ENCODE measurements at regions not wholly inside any gene's neighbourhood (a gene's known extent, or its start where the extent isn't known, plus 50 kb on each side); places are given as distances from the start of the nearest gene placed in this dataset.
A peak's percentile ranks its signal among the peaks of the same experiment; 100 is the strongest.

DNA sequence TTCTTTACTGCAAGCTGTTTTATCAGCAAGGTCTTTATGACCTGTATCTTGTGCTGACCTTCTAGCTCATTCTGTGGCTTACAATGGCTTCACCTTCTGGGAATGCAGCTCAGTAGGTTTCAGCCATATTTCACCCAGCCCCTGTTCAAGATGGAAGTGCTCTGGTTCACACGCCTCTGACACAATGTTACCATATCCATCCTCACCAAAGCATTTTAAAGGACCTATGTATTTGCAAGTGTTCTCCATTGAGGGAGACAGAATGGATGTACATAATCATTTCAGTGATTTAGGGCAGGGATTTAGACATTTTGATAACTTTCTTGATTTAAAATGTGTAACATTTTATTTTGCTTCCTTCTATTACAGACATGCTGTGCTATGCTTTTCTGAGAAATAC is 182.3 kb upstream of the FN1 start (continued):
- peak; percentile 90 for TF ChIP-seq DMBX1 (CRISPR knock-in tag; IDR thresholded peaks at IDR 0.05; ENCODE audit: borderline replicate concordance)
- peak; percentile 51; the same call in 1 of the 2 replicates for TF ChIP-seq ZNF644 (tag; IDR thresholded peaks at IDR 0.05; ENCODE audit: low read depth)
- no peak for TF ChIP-seq ZFP30 (CRISPR knock-in tag; IDR thresholded peaks at IDR 0.05; ENCODE audit: borderline replicate concordance)
- TF ChIP-seq, protein P1, sequence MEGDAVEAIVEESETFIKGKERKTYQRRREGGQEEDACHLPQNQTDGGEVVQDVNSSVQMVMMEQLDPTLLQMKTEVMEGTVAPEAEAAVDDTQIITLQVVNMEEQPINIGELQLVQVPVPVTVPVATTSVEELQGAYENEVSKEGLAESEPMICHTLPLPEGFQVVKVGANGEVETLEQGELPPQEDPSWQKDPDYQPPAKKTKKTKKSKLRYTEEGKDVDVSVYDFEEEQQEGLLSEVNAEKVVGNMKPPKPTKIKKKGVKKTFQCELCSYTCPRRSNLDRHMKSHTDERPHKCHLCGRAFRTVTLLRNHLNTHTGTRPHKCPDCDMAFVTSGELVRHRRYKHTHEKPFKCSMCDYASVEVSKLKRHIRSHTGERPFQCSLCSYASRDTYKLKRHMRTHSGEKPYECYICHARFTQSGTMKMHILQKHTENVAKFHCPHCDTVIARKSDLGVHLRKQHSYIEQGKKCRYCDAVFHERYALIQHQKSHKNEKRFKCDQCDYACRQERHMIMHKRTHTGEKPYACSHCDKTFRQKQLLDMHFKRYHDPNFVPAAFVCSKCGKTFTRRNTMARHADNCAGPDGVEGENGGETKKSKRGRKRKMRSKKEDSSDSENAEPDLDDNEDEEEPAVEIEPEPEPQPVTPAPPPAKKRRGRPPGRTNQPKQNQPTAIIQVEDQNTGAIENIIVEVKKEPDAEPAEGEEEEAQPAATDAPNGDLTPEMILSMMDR (IDR thresholded peaks at IDR 0.05 in 2 of 3, conservative IDR thresholded peaks at IDR 0.05 in 1 of 3; ENCODE audit: insufficient read depth in 2 of 3, low read depth in 1 of 3, low read length in 3 of 3) = no peak
- no peak for TF ChIP-seq SREBF1 (IDR thresholded peaks at IDR 0.05; ENCODE audit: borderline replicate concordance, low read depth, low read length)
- TF ChIP-seq KDM4B (IDR thresholded peaks at IDR 0.05; ENCODE audit: borderline replicate concordance in 2 of 2, low read depth in 1 of 2) = no peak
- TF ChIP-seq ID3 (CRISPR knock-in tag; IDR thresholded peaks at IDR 0.05) = no peak
- peak; percentile 85 for TF ChIP-seq ID3 (tag; IDR thresholded peaks at IDR 0.05)
- TF ChIP-seq SRSF3 (IDR thresholded peaks at IDR 0.05; ENCODE audit: insufficient read depth, low read length) = no peak
- TF ChIP-seq KAT8 (IDR thresholded peaks at IDR 0.05; ENCODE audit: low read depth) = no peak
- no peak for TF ChIP-seq HSF4 (CRISPR knock-in tag; IDR thresholded peaks at IDR 0.05; ENCODE audit: borderline replicate concordance)
- TF ChIP-seq STAG1 (CRISPR knock-in tag; IDR thresholded peaks at IDR 0.05; ENCODE audit: borderline replicate concordance) = no peak
- TF ChIP-seq HNRNPUL1 (IDR thresholded peaks at IDR 0.05; ENCODE audit: low read length) = no peak
- TF ChIP-seq, protein P2, sequence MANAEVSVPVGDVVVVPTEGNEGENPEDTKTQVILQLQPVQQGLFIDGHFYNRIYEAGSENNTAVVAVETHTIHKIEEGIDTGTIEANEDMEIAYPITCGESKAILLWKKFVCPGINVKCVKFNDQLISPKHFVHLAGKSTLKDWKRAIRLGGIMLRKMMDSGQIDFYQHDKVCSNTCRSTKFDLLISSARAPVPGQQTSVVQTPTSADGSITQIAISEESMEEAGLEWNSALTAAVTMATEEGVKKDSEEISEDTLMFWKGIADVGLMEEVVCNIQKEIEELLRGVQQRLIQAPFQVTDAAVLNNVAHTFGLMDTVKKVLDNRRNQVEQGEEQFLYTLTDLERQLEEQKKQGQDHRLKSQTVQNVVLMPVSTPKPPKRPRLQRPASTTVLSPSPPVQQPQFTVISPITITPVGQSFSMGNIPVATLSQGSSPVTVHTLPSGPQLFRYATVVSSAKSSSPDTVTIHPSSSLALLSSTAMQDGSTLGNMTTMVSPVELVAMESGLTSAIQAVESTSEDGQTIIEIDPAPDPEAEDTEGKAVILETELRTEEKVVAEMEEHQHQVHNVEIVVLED (CRISPR knock-in tag; IDR thresholded peaks at IDR 0.05) = no peak
- no peak for TF ChIP-seq TARDBP (IDR thresholded peaks at IDR 0.05)
- TF ChIP-seq SNAPC5 (CRISPR knock-in tag; IDR thresholded peaks at IDR 0.05) = no peak
- TF ChIP-seq NFATC3 (IDR thresholded peaks at IDR 0.05) = no peak
- no peak for TF ChIP-seq ZNF699 (CRISPR knock-in tag; IDR thresholded peaks at IDR 0.05; ENCODE audit: insufficient replicate concordance)
- 0 out of 2 replicates have a peak, but pooled peaks have one; percentile 4 for TF ChIP-seq TEAD2 (tag; IDR thresholded peaks at IDR 0.05)
- TF ChIP-seq RFX5 (IDR thresholded peaks at IDR 0.05; ENCODE audit: low read depth, low read length) = no peak
- TF ChIP-seq ZNF384 (IDR thresholded peaks at IDR 0.05; ENCODE audit: low read depth, low read length) = no peak
- TF ChIP-seq NR4A1 (CRISPR knock-in tag; IDR thresholded peaks at IDR 0.05) = no peak
- TF ChIP-seq NR4A1 (tag; IDR thresholded peaks at IDR 0.05) = peak; percentile 92
- peak; percentile 86; the same call in 1 of the 2 replicates for TF ChIP-seq MEF2D (tag; conservative IDR thresholded peaks at IDR 0.05; ENCODE audit: low read depth)
- TF ChIP-seq ZNF12 (CRISPR knock-in tag; IDR thresholded peaks at IDR 0.05) = no peak
- TF ChIP-seq MCM5 (IDR thresholded peaks at IDR 0.05; ENCODE audit: low read depth) = no peak
- no peak for TF ChIP-seq RBM25 (IDR thresholded peaks at IDR 0.05; ENCODE audit: low read depth, low read length, severe bottlenecking)
- TF ChIP-seq SMARCE1 (IDR thresholded peaks at IDR 0.05) = no peak
- no peak for TF ChIP-seq ZNF316 (IDR thresholded peaks at IDR 0.05)
- no peak for TF ChIP-seq MCM2 (IDR thresholded peaks at IDR 0.05; ENCODE audit: low read depth)
